HEK293 (cell line): ENCODE measurements at regions not wholly inside any gene's neighbourhood (a gene's known extent, or its start where the extent isn't known, plus 50 kb on each side); places are given as distances from the start of the nearest gene placed in this dataset.

Source experiments
- CTCF ChIA-PET: fragments of 350-600 bp; formaldehyde crosslinking; extraction: SDS; loops from one replicate; lab custom pipeline; 2021; ENCODE audit warnings: antibody characterized with exemption; lab: Yijun Ruan, JAX
- POLR2A ChIA-PET: fragments of 300-600 bp; formaldehyde crosslinking; extraction: SDS; loops from one replicate; lab custom pipeline; 2020; ENCODE audit warnings: antibody characterized with exemption, inconsistent platforms; lab: Yijun Ruan, JAX
- H3K27ac ChIP-seq: fragments of 200-500 bp; sonication (Bioruptor generic); 2 replicates; pipeline ENCODE4 v1.5.1; 2014; ENCODE audit warnings: low read depth, low read length, control low read depth, inconsistent platforms; ENCODE audit errors: extremely low read depth
- H3K36me3 ChIP-seq, 2 experiments: fragments of 200-500 bp in 1 of 2; sonication (Bioruptor generic) in 1 of 2; 1 replicate in 1 of 2; 2 replicates in 1 of 2; pipeline ENCODE4 v1.5.1; 2014 to 2017; ENCODE audit warnings: inconsistent platforms in 2 of 2, low read length in 2 of 2; ENCODE audit not compliant: control insufficient read depth in 2 of 2, insufficient read depth in 1 of 2
- H3K4me1 ChIP-seq: fragments of 200-500 bp; sonication (Bioruptor generic); 2 replicates; pipeline ENCODE4 v1.5.1; 2014; ENCODE audit warnings: mild to moderate bottlenecking, low read length, inconsistent platforms; ENCODE audit not compliant: control insufficient read depth, insufficient read depth
- H3K4me3 ChIP-seq: 2 replicates; pipeline ENCODE4 v1.5.1; 2011; ENCODE audit warnings: low read depth, mild to moderate bottlenecking, control low read depth, low read length, moderate library complexity
- H3K9me3 ChIP-seq: fragments of 200-500 bp; sonication (Bioruptor generic); 2 replicates; pipeline ENCODE4 v1.5.1; 2014; ENCODE audit warnings: low read depth, low read length, inconsistent platforms; ENCODE audit not compliant: control insufficient read depth, insufficient read depth
- KLF10 ChIP-seq: fragments of 450-650 bp; IDR thresholded peaks from 2 replicates; pipeline ENCODE4 v1.5.1; 2018; ENCODE audit warnings: missing biosample characterization, mild to moderate bottlenecking, missing genetic modification characterization
- MYNN ChIP-seq: fragments of 450-650 bp; formaldehyde crosslinking; IDR thresholded peaks from 2 replicates; pipeline ENCODE4 v1.5.1; 2016; ENCODE audit warnings: missing biosample characterization, missing genetic modification characterization, borderline replicate concordance
- SCRT1 ChIP-seq: fragments of 450-650 bp; formaldehyde crosslinking; IDR thresholded peaks from 2 replicates; pipeline ENCODE4 v1.5.1; 2016; ENCODE audit warnings: missing biosample characterization, missing genetic modification characterization, borderline replicate concordance
- SCRT2 ChIP-seq: fragments of 450-650 bp; formaldehyde crosslinking; IDR thresholded peaks from 2 replicates; pipeline ENCODE4 v1.5.1; 2016; ENCODE audit warnings: missing biosample characterization, missing genetic modification characterization
- TCF7L2 ChIP-seq: IDR thresholded peaks from 2 replicates; pipeline ENCODE4 v1.6.1; 2011; ENCODE audit warnings: low read depth, mild to moderate bottlenecking, inconsistent platforms, low read length, moderate library complexity, borderline replicate concordance
- ZBTB8A ChIP-seq: fragments of 450-650 bp; formaldehyde crosslinking; IDR thresholded peaks from 2 replicates; pipeline ENCODE4 v1.5.1; 2016; ENCODE audit warnings: missing biosample characterization, missing genetic modification characterization
- ZFP69B ChIP-seq: fragments of 450-650 bp; formaldehyde crosslinking; IDR thresholded peaks from 2 replicates; pipeline ENCODE4 v1.5.1; 2016; ENCODE audit warnings: missing biosample characterization, missing genetic modification characterization
- ZNF140 ChIP-seq: fragments of 450-650 bp; formaldehyde crosslinking; IDR thresholded peaks from 2 replicates; pipeline ENCODE4 v1.5.1; 2016; ENCODE audit warnings: missing biosample characterization, missing genetic modification characterization
- ZNF24 ChIP-seq: fragments of 450-650 bp; formaldehyde crosslinking; IDR thresholded peaks from 2 replicates; pipeline ENCODE4 v1.5.1; 2016; ENCODE audit warnings: missing biosample characterization, missing genetic modification characterization
- ZNF366 ChIP-seq: fragments of 450-650 bp; formaldehyde crosslinking; conservative IDR thresholded peaks from 2 replicates; pipeline ENCODE4 v1.5.1; 2016; ENCODE audit warnings: missing biosample characterization, missing genetic modification characterization
- ZNF510 ChIP-seq: fragments of 450-650 bp; formaldehyde crosslinking; IDR thresholded peaks from 2 replicates; pipeline ENCODE4 v1.5.1; 2018; ENCODE audit warnings: mild to moderate bottlenecking, missing genetic modification characterization, missing biosample characterization; ENCODE audit not compliant: insufficient replicate concordance
- ZNF521 ChIP-seq: fragments of 450-650 bp; formaldehyde crosslinking; IDR thresholded peaks from 2 replicates; pipeline ENCODE4 v1.5.1; 2017; ENCODE audit warnings: missing biosample characterization, mild to moderate bottlenecking, missing genetic modification characterization
- ZNF529 ChIP-seq: fragments of 450-650 bp; formaldehyde crosslinking; IDR thresholded peaks from 2 replicates; pipeline ENCODE4 v1.5.1; 2017; ENCODE audit warnings: missing genetic modification characterization, missing biosample characterization; ENCODE audit not compliant: insufficient replicate concordance
- ZNF555 ChIP-seq: fragments of 450-650 bp; formaldehyde crosslinking; conservative IDR thresholded peaks from 2 replicates; pipeline ENCODE4 v1.5.1; 2017; ENCODE audit warnings: missing biosample characterization, mild to moderate bottlenecking, missing genetic modification characterization, inconsistent platforms
- ZNF571 ChIP-seq: fragments of 450-650 bp; formaldehyde crosslinking; IDR thresholded peaks from 2 replicates; pipeline ENCODE4 v1.5.0; 2017; ENCODE audit warnings: missing biosample characterization, missing genetic modification characterization
- ZNF792 ChIP-seq: fragments of 450-650 bp; formaldehyde crosslinking; IDR thresholded peaks from 2 replicates; pipeline ENCODE4 v1.5.1; 2016; ENCODE audit warnings: missing biosample characterization, missing genetic modification characterization
- TF ChIP-seq, protein P1 (sequence below): fragments of 450-650 bp; formaldehyde crosslinking; conservative IDR thresholded peaks from 2 replicates; pipeline ENCODE4 v1.5.1; 2016; ENCODE audit warnings: low read depth, missing biosample characterization, missing genetic modification characterization
- TF ChIP-seq, protein P2 (sequence below): fragments of 450-650 bp; IDR thresholded peaks from 2 replicates; pipeline ENCODE4 v1.5.1; 2018; ENCODE audit warnings: missing biosample characterization, mild to moderate bottlenecking, missing genetic modification characterization
- TF ChIP-seq, protein P3 (sequence below): fragments of 450-650 bp; formaldehyde crosslinking; conservative IDR thresholded peaks from 2 replicates; pipeline ENCODE4 v1.5.1; 2016; ENCODE audit warnings: low read depth, missing biosample characterization, missing genetic modification characterization

DNA sequence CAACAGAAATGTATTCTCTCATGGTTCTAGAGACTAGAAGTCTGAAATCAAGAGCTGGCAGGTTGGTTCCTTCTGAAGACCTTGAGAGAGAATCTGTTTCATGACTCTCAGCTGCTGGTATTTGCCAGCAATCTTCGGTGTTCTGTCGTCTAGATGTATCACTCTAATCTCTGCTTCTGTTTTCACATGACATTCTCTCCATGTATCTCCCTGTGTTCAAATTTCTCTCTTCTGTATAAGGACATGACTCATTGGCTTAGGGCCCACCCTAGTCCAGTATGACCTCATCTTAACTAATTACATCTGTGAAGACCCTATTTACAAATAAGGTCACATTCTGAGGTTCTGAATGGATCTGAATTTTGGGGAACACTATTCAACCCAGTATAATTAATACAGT lies 82.3 kb downstream of the ANKRD7 start:
- CTCF ChIA-PET = no interaction called here
- no peak overlapping the region for H3K27ac ChIP-seq
- no peaks in the 10 kb centered on the region for H3K9me3 ChIP-seq
- no peak overlapping the region for H3K4me3 ChIP-seq
- no peaks in the 10 kb centered on the region for H3K36me3 ChIP-seq
- no peaks in the 10 kb centered on the region for H3K4me1 ChIP-seq
- TF ChIP-seq MYNN (no peak), ZNF510 (tag by site-specific recombination) (no peak), ZBTB8A (tag by site-specific recombination) (no peak), SCRT1 (tag by site-specific recombination) (no peak), ZNF24 (tag by site-specific recombination) (no peak), ZNF521 (tag by site-specific recombination) (no peak), ZFP69B (tag by site-specific recombination) (no peak), ZNF555 (tag by site-specific recombination) (no peak), KLF10 (tag by site-specific recombination) (no peak), ZNF140 (tag by site-specific recombination) (no peak), ZNF366 (no peak)
- TF ChIP-seq, protein P1, sequence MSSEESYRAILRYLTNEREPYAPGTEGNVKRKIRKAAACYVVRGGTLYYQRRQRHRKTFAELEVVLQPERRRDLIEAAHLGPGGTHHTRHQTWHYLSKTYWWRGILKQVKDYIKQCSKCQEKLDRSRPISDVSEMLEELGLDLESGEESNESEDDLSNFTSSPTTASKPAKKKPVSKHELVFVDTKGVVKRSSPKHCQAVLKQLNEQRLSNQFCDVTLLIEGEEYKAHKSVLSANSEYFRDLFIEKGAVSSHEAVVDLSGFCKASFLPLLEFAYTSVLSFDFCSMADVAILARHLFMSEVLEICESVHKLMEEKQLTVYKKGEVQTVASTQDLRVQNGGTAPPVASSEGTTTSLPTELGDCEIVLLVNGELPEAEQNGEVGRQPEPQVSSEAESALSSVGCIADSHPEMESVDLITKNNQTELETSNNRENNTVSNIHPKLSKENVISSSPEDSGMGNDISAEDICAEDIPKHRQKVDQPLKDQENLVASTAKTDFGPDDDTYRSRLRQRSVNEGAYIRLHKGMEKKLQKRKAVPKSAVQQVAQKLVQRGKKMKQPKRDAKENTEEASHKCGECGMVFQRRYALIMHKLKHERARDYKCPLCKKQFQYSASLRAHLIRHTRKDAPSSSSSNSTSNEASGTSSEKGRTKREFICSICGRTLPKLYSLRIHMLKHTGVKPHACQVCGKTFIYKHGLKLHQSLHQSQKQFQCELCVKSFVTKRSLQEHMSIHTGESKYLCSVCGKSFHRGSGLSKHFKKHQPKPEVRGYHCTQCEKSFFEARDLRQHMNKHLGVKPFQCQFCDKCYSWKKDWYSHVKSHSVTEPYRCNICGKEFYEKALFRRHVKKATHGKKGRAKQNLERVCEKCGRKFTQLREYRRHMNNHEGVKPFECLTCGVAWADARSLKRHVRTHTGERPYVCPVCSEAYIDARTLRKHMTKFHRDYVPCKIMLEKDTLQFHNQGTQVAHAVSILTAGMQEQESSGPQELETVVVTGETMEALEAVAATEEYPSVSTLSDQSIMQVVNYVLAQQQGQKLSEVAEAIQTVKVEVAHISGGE = no peak
- POLR2A ChIA-PET = no interaction called here

DNA sequence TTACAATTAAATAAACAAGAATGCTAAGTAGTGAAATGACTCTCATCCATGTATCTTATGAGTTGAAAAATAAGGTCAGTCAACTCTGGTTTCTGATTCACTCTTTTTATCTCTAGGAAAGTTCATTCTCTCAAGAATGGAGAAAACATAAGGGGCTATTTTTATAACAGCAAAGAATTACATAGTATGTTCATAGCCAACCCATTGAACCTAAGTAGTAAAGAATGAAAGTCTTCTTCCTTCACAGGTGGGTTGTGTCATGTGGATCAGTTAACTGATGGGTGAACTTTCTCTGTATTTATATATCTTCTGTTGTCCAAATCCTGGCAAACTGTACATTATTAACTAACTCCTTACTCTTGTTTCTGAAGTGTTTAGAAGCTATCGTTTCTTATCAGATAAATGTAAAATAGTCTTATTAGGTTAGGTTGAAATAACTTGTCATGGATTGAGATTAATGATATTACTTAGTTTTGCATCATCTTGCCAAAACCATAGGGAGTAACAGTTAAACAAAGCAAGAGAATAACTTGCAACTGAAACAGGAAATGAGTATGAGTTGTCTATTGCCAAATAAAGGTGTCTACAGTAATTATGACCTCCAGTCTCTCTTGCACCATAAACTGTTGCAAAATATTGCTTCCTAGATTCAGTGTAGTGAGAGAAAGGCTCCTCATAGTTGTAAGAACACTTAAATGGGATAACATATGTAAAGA lies 86.8 kb downstream of the ANKRD7 start:
- Histone ChIP-seq H3K27ac (no peak overlapping the region), H3K4me3 (no peak overlapping the region), H3K36me3 (no peaks in the 10 kb centered on the region)
- POLR2A ChIA-PET = no interaction called here
- TF ChIP-seq, protein P2, sequence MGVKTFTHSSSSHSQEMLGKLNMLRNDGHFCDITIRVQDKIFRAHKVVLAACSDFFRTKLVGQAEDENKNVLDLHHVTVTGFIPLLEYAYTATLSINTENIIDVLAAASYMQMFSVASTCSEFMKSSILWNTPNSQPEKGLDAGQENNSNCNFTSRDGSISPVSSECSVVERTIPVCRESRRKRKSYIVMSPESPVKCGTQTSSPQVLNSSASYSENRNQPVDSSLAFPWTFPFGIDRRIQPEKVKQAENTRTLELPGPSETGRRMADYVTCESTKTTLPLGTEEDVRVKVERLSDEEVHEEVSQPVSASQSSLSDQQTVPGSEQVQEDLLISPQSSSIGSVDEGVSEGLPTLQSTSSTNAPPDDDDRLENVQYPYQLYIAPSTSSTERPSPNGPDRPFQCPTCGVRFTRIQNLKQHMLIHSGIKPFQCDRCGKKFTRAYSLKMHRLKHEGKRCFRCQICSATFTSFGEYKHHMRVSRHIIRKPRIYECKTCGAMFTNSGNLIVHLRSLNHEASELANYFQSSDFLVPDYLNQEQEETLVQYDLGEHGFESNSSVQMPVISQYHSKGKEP (tag by site-specific recombination) = 0 out of 2 replicates have a peak, but pooled peaks have one; percentile 28
- TF ChIP-seq ZNF792 (tag by site-specific recombination) (no peak), SCRT2 (tag by site-specific recombination) (peak; percentile 38; the same call in 1 of the 2 replicates)
- TF ChIP-seq, all 188 proteins: peak for 2
- CTCF ChIA-PET = no interaction called here
- Histone ChIP-seq H3K9me3 (no peaks in the 10 kb centered on the region), H3K4me1 (no peaks in the 10 kb centered on the region)

DNA sequence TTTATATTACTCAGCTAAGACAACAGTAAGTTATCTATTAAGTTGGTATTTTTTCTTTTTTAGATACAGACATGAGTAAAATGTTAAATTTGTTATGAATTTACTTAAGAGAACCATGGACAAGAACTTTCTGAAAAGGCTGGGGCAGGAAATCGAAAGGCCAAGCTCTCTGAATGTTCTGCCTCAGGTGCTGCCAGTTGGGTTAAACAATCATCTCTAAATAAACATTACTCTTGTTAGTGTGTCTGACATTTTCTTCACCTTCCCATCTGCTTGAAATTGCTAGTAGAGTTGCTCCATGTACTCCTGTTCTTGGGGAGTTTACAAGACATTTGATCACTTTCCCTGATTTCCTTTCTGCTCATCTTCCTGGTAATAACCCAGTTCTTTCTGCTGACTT lies 87.5 kb downstream of the ANKRD7 start:
- no peak overlapping the region for H3K27ac ChIP-seq

More for the DNA sequence above, 87.5 kb downstream of the ANKRD7 start:
- H3K36me3 ChIP-seq = no peaks in the 10 kb centered on the region
- ChIA-PET CTCF (no interaction called here), POLR2A (no interaction called here)
- no peak overlapping the region for H3K4me3 ChIP-seq
- H3K9me3 ChIP-seq = no peaks in the 10 kb centered on the region
- H3K4me1 ChIP-seq = no peaks in the 10 kb centered on the region
- TF ChIP-seq ZNF529 (no peak), TCF7L2 (no peak), ZNF571 (tag by site-specific recombination) (no peak)
- TF ChIP-seq, protein P3, sequence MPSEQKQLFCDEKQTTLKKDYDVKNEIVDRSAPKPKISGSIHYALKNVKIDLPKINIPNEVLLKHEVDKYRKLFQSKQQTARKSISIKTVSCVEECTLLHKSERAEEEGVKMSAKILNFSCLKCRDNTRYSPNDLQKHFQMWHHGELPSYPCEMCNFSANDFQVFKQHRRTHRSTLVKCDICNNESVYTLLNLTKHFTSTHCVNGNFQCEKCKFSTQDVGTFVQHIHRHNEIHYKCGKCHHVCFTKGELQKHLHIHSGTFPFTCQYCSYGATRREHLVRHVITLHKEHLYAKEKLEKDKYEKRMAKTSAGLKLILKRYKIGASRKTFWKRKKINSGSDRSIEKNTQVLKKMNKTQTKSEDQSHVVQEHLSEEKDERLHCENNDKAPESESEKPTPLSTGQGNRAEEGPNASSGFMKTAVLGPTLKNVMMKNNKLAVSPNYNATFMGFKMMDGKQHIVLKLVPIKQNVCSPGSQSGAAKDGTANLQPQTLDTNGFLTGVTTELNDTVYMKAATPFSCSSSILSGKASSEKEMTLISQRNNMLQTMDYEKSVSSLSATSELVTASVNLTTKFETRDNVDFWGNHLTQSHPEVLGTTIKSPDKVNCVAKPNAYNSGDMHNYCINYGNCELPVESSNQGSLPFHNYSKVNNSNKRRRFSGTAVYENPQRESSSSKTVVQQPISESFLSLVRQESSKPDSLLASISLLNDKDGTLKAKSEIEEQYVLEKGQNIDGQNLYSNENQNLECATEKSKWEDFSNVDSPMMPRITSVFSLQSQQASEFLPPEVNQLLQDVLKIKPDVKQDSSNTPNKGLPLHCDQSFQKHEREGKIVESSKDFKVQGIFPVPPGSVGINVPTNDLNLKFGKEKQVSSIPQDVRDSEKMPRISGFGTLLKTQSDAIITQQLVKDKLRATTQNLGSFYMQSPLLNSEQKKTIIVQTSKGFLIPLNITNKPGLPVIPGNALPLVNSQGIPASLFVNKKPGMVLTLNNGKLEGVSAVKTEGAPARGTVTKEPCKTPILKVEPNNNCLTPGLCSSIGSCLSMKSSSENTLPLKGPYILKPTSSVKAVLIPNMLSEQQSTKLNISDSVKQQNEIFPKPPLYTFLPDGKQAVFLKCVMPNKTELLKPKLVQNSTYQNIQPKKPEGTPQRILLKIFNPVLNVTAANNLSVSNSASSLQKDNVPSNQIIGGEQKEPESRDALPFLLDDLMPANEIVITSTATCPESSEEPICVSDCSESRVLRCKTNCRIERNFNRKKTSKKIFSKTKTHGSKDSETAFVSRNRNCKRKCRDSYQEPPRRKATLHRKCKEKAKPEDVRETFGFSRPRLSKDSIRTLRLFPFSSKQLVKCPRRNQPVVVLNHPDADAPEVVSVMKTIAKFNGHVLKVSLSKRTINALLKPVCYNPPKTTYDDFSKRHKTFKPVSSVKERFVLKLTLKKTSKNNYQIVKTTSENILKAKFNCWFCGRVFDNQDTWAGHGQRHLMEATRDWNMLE (tag by site-specific recombination) = no peak
